ENCODE measurements at regions not wholly inside any gene's neighbourhood (a gene's known extent, or its start where the extent isn't known, plus 50 kb on each side); places are given as distances from the start of the nearest gene placed in this dataset.

DNA sequence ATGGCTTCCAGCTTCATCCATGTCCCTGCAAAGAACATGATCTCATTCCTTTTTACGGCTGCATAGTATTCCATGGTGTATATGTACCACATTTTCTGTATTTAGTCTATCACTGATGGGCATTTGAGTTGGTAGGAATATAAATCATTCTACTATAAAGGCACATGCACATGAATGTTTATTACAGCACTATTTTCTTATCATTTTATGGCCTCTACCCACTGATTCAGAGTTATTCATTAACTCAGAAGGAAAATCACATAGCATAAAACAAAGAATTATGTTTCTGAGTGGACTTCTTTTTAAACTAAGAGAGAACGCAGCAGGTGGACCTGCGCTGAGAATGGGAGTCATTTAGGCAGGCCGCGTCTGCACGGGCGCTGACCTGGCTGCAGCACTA lies 619.6 kb downstream of the FBXO15 start:
- TF ChIP-seq CTCF (conservative IDR thresholded peaks at IDR 0.05) (no peak), ZFX (IDR thresholded peaks at IDR 0.05) (no peak)

Measured in C4-2B (cell line).